IMR-90 (cell line): ENCODE measurements at regions not wholly inside any gene's neighbourhood (a gene's known extent, or its start where the extent isn't known, plus 50 kb on each side); places are given as distances from the start of the nearest gene placed in this dataset.

ENCODE experiments used
- ATAC-seq: fragments of 200-7000 bp; cut with Tn5 transposase; 2 replicates; pipeline ENCODE4 v1.9.1; 2020; ENCODE audit warnings: low read depth, mild to moderate bottlenecking, moderate library complexity
- BruUV-seq: library from RNA; stranded (reverse); fragments of 400-500 nt; replicated peaks from 2 replicates; lab custom pipeline; 2021; lab: Mats Ljungman, UMichigan
- CTCF ChIA-PET: fragments of 300-600 bp; formaldehyde crosslinking; extraction: SDS; loops from one replicate; lab custom pipeline; 2021; ENCODE audit warnings: antibody characterized with exemption; lab: Yijun Ruan, JAX
- POLR2A ChIA-PET: fragments of 300-600 bp; sonication (Branson Sonifier 250); formaldehyde crosslinking; loops from one replicate; lab custom pipeline; 2022; ENCODE audit warnings: antibody characterized with exemption; ENCODE audit not compliant: unreplicated experiment; lab: Charles Lee
- DNase-seq: peaks from one replicate; pipeline ENCODE4 v3.0.0; 2013
- H2AFZ ChIP-seq: replicated peaks from 2 replicates; pipeline ENCODE3; 2013; ENCODE audit warnings: low read length, mild to moderate bottlenecking; ENCODE audit not compliant: poor library complexity
- H2AK5ac ChIP-seq: 2 replicates; pipeline ENCODE4 v1.6.1; 2013; ENCODE audit warnings: low read depth, low read length, inconsistent platforms
- H2AK9ac ChIP-seq: replicated peaks from 2 replicates; pipeline ENCODE3; 2013; ENCODE audit warnings: mild to moderate bottlenecking, low read depth, low read length, moderate library complexity; ENCODE audit not compliant: poor library complexity
- H2BK120ac ChIP-seq: 2 replicates; pipeline ENCODE4 v1.6.1; 2013; ENCODE audit warnings: low read depth, low read length, inconsistent platforms
- H2BK15ac ChIP-seq: 3 replicates; pipeline ENCODE4 v1.6.1; 2013; ENCODE audit warnings: low read depth, low read length, inconsistent platforms
- H2BK20ac ChIP-seq: 2 replicates; pipeline ENCODE4 v1.6.1; 2013; ENCODE audit warnings: low read depth, mild to moderate bottlenecking, inconsistent platforms, low read length, moderate library complexity
- H2BK5ac ChIP-seq: 2 replicates; pipeline ENCODE4 v1.6.1; 2013; ENCODE audit warnings: mild to moderate bottlenecking, low read depth, low read length, inconsistent platforms; ENCODE audit not compliant: poor library complexity, severe bottlenecking
- H3K14ac ChIP-seq: replicated peaks from 2 replicates; pipeline ENCODE4 v1.6.1; 2013; ENCODE audit warnings: low read depth, low read length, inconsistent platforms
- H3K18ac ChIP-seq: 2 replicates; pipeline ENCODE4 v1.6.1; 2013; ENCODE audit warnings: low read depth, low read length, control low read depth
- H3K23ac ChIP-seq: 2 replicates; pipeline ENCODE4 v1.6.1; 2013; ENCODE audit warnings: low read depth, low read length, inconsistent platforms
- H3K27ac ChIP-seq: 2 replicates; pipeline ENCODE4 v1.5.1; 2013; ENCODE audit warnings: mild to moderate bottlenecking, control low read depth, low read length; ENCODE audit not compliant: insufficient read depth
- H3K27me3 ChIP-seq: 2 replicates; pipeline ENCODE4 v1.6.1; 2013; ENCODE audit warnings: low read length; ENCODE audit not compliant: control insufficient read depth, insufficient read depth
- H3K36me3 ChIP-seq: 2 replicates; pipeline ENCODE4 v1.6.1; 2013; ENCODE audit warnings: low read length, mixed read lengths; ENCODE audit not compliant: control insufficient read depth, insufficient read depth
- H3K4ac ChIP-seq: 2 replicates; pipeline ENCODE4 v1.6.1; 2013; ENCODE audit warnings: low read depth, low read length, inconsistent platforms
- H3K4me1 ChIP-seq: 2 replicates; pipeline ENCODE4 v1.6.1; 2013; ENCODE audit warnings: low read length, mixed read lengths; ENCODE audit not compliant: control insufficient read depth, insufficient read depth
- H3K4me2 ChIP-seq: 2 replicates; pipeline ENCODE4 v1.6.1; 2013; ENCODE audit warnings: low read depth, mild to moderate bottlenecking, control low read depth, low read length, moderate library complexity
- H3K4me3 ChIP-seq: 2 replicates; pipeline ENCODE4 v1.5.1; 2013; ENCODE audit warnings: low read depth, mild to moderate bottlenecking, control low read depth, low read length, moderate library complexity; ENCODE audit not compliant: insufficient read depth
- H3K56ac ChIP-seq: 2 replicates; pipeline ENCODE4 v1.6.1; 2013; ENCODE audit warnings: low read length, inconsistent platforms; ENCODE audit not compliant: insufficient read depth; ENCODE audit errors: extremely low read depth
- H3K79me1 ChIP-seq, 2 experiments: 2 replicates each; pipeline ENCODE4 v1.6.1; 2013; ENCODE audit warnings: low read length in 2 of 2, inconsistent platforms in 1 of 2, low read depth in 1 of 2
- H3K9ac ChIP-seq: 2 replicates; pipeline ENCODE4 v1.6.1; 2013; ENCODE audit warnings: low read depth, low read length, control low read depth
- H3K9me1 ChIP-seq: 2 replicates; pipeline ENCODE4 v1.6.1; 2013; ENCODE audit warnings: low read length, inconsistent platforms; ENCODE audit not compliant: insufficient read depth
- H3K9me3 ChIP-seq: 2 replicates; pipeline ENCODE4 v1.6.1; 2013; ENCODE audit warnings: low read length; ENCODE audit not compliant: control insufficient read depth, insufficient read depth
- H4K20me1 ChIP-seq: 2 replicates; pipeline ENCODE4 v1.6.1; 2013; ENCODE audit warnings: low read length, inconsistent platforms; ENCODE audit not compliant: insufficient read depth
- H4K5ac ChIP-seq: 2 replicates; pipeline ENCODE4 v1.6.1; 2013; ENCODE audit warnings: mild to moderate bottlenecking, low read depth, low read length, control low read depth
- H4K8ac ChIP-seq, 2 experiments: 2 replicates each; pipeline ENCODE4 v1.6.1; 2013; ENCODE audit warnings: low read depth in 2 of 2, low read length in 2 of 2, control low read depth in 1 of 2, inconsistent platforms in 1 of 2
- H4K91ac ChIP-seq: 2 replicates; pipeline ENCODE4 v1.6.1; 2013; ENCODE audit warnings: low read depth, low read length, inconsistent platforms; ENCODE audit not compliant: insufficient read depth
- BHLHE40 ChIP-seq: fragments of 150-350 bp; IDR thresholded peaks from 2 replicates; pipeline ENCODE4 v1.6.1; 2016; ENCODE audit warnings: mild to moderate bottlenecking, low read depth, low read length
- CHD1 ChIP-seq: IDR thresholded peaks from 2 replicates; pipeline ENCODE4 v1.6.1; 2012; ENCODE audit warnings: low read depth, low read length, improper control_type of control experiment
- CTCF ChIP-seq: conservative IDR thresholded peaks from 2 replicates; pipeline ENCODE4 v1.5.1; 2012; ENCODE audit warnings: mild to moderate bottlenecking, low read depth, low read length, improper control_type of control experiment
- MAFK ChIP-seq: IDR thresholded peaks from 2 replicates; pipeline ENCODE4 v1.6.1; 2012; ENCODE audit warnings: low read depth, low read length, improper control_type of control experiment
- MAZ ChIP-seq: IDR thresholded peaks from 2 replicates; pipeline ENCODE4 v1.6.1; 2012; ENCODE audit warnings: low read depth, mild to moderate bottlenecking, low read length, improper control_type of control experiment, moderate library complexity, borderline replicate concordance
- MXI1 ChIP-seq: IDR thresholded peaks from 2 replicates; pipeline ENCODE4 v1.6.1; 2012; ENCODE audit warnings: low read depth, mild to moderate bottlenecking, low read length, moderate library complexity, borderline replicate concordance
- NFE2L2 ChIP-seq: fragments of 150-350 bp; IDR thresholded peaks from 2 replicates; pipeline ENCODE4 v1.6.1; 2016; ENCODE audit warnings: low read depth, mild to moderate bottlenecking, low read length
- POLR2A ChIP-seq: IDR thresholded peaks from 2 replicates; pipeline ENCODE4 v1.6.1; 2012; ENCODE audit warnings: mild to moderate bottlenecking, low read depth, low read length
- RCOR1 ChIP-seq: IDR thresholded peaks from 2 replicates; pipeline ENCODE4 v1.6.1; 2012; ENCODE audit warnings: mild to moderate bottlenecking, low read length, improper control_type of control experiment; ENCODE audit not compliant: insufficient replicate concordance
- RFX5 ChIP-seq: IDR thresholded peaks from 2 replicates; pipeline ENCODE4 v1.8.0; 2012; ENCODE audit warnings: low read depth, mild to moderate bottlenecking, low read length, moderate library complexity
- WGBS, 2 experiments: methylation state at CpG; one replicate each; pipeline versions ENCODE4 v1.1.5 to v1.1.7; 2013; ENCODE audit warnings: missing lambda C conversion rate in 2 of 2; ENCODE audit not compliant: insufficient read length in 1 of 2; ENCODE audit errors: extremely low coverage in 2 of 2; 5-methylcytosine and 5-hydroxymethylcytosine counted together
- dilution Hi-C: fragments of 300-500 bp; cut with HindIII; formaldehyde crosslinking; loops from one replicate; pipeline ENCODE4 v1.14.3; 2018; ENCODE audit warnings: low sequenced_read_pairs; ENCODE audit not compliant: unreplicated experiment
- in situ Hi-C: fragments of 300-500 bp; cut with MboI; formaldehyde crosslinking; loops from 3 replicates; pipeline ENCODE4 v1.14.3; 2019; ENCODE audit warnings: low sequenced_read_pairs, inconsistent platforms, mixed read lengths
- intact Hi-C: fragments of 100-400 bp; cut with micrococcal nuclease; formaldehyde crosslinking; loops from 2 replicates; pipeline ENCODE4 v1.10.0; 2022
- TF ChIP-seq, protein P1 (sequence below): fragments of 150-350 bp; IDR thresholded peaks from 2 replicates; pipeline ENCODE4 v1.6.1; 2016; ENCODE audit warnings: low read depth, mild to moderate bottlenecking, low read length, moderate library complexity, borderline replicate concordance

DNA sequence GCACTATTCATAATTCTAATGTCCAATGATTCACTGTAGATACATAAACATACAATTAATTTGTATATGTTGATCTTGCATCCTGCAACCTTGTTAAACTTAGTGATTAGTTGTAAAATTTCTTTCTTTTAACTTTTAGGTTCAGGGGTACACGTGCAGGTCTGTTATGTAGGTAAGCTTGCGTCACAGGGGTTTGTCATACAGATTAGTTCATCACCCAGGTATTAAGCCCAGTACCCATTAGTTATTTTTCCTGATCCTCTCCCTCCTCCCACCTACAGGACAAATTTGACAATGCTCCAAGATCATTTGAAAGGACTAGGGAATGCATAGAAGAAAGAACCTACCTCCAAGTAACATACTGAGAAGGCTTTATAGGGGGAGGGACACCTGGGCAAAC, 290.1 kb downstream of the SRBD1 start:
- H3K9me3 ChIP-seq = peaks cover 6% of the 10 kb centered on the region
- no peaks in the 10 kb centered on the region for H3K36me3 ChIP-seq
- H4K20me1 ChIP-seq = no peaks in the 10 kb centered on the region
- dilution Hi-C loops (no loop called here), in situ Hi-C loops (no loop called here), intact Hi-C loops (no loop called here)
- CTCF ChIA-PET = no interaction called here
- no peak overlapping the region for H2BK5ac ChIP-seq
- H3K14ac ChIP-seq = no peak overlapping the region
- no peak overlapping the region for H2AK9ac ChIP-seq
- H3K4me2 ChIP-seq = no peak overlapping the region
- no peak overlapping the region for H3K27ac ChIP-seq
- no peak for DNase-seq
- H3K4ac ChIP-seq = no peak overlapping the region
- no peaks in the 10 kb centered on the region for H3K79me1 ChIP-seq
- POLR2A ChIA-PET = no interaction called here
- H3K23ac ChIP-seq = no peak overlapping the region
- peaks cover 26% of the 10 kb centered on the region for H3K27me3 ChIP-seq
- H3K9me1 ChIP-seq = no peaks in the 10 kb centered on the region
- H2BK20ac ChIP-seq = no peak overlapping the region
- TF ChIP-seq CTCF = no peak
- TF ChIP-seq MAZ = no peak
- TF ChIP-seq CHD1 = no peak
- no peak for TF ChIP-seq MXI1
- TF ChIP-seq POLR2A = no peak
- TF ChIP-seq RCOR1 = no peak
- no peak for TF ChIP-seq NFE2L2
- TF ChIP-seq, protein P1, sequence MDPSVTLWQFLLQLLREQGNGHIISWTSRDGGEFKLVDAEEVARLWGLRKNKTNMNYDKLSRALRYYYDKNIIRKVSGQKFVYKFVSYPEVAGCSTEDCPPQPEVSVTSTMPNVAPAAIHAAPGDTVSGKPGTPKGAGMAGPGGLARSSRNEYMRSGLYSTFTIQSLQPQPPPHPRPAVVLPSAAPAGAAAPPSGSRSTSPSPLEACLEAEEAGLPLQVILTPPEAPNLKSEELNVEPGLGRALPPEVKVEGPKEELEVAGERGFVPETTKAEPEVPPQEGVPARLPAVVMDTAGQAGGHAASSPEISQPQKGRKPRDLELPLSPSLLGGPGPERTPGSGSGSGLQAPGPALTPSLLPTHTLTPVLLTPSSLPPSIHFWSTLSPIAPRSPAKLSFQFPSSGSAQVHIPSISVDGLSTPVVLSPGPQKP = no peak
- TF ChIP-seq BHLHE40 = no peak
- no peak for TF ChIP-seq MAFK
- no peak for TF ChIP-seq RFX5
- no peak overlapping the region for H3K56ac ChIP-seq
- no CpG with 5 or more reads among the region's 2 CpGs for WGBS, 2 experiments
- H3K4me1 ChIP-seq = 0 out of 2 replicates have a peak, but pooled peaks cover 2% of the 10 kb centered on the region
- H4K91ac ChIP-seq = no peak overlapping the region
- H4K5ac ChIP-seq = no peak overlapping the region
- H3K18ac ChIP-seq = no peak overlapping the region
- no peak overlapping the region for H3K4me3 ChIP-seq
- no TSS peak for BruUV-seq
- H4K8ac ChIP-seq = no peak overlapping the region
- no peak overlapping the region for H2AFZ ChIP-seq
- ATAC-seq = no peak
- H2BK120ac ChIP-seq = no peak overlapping the region
- no peak overlapping the region for H2BK15ac ChIP-seq
- H2AK5ac ChIP-seq = no peak overlapping the region
- H3K9ac ChIP-seq = no peak overlapping the region
